Fibroblast of peridontal ligament (primary cell): ENCODE measurements at regions not wholly inside any gene's neighbourhood (a gene's known extent, or its start where the extent isn't known, plus 50 kb on each side); places are given as distances from the start of the nearest gene placed in this dataset.
"Not testable (repeated sequence)": the region's sequence is repeated elsewhere in the genome, so short reads cannot be mapped to it uniquely, and the experiment has no call there.

Source experiments
- DNase-seq: peaks from one replicate; pipeline ENCODE4 v3.0.0-alpha.2; 2010; ENCODE audit errors: extremely low read depth

- peak; percentile 87 for DNase-seq
These were observed 79.7 kb upstream of the IGFBP5 start for GRCh38 chr2:216775043-216775453.

GRCh38 chr2:216774620-216775019, 79.3 kb upstream of the IGFBP5 start:
- DNase-seq, result peak; percentile 91

GRCh38 chr2:216774180-216774579, 78.8 kb upstream of the IGFBP5 start:
- DNase-seq, result no peak

- no peak for DNase-seq
These were observed 77.7 kb upstream of the IGFBP5 start for GRCh38 chr2:216773072-216773471.

- peak; percentile 7 for DNase-seq
These were observed 75.4 kb upstream of the IGFBP5 start for GRCh38 chr2:216770717-216771116.

- DNase-seq, result no peak
These were observed 74.7 kb upstream of the IGFBP5 start for GRCh38 chr2:216770050-216770449.

- DNase-seq, result no peak
These were observed 74.3 kb upstream of the IGFBP5 start for GRCh38 chr2:216769626-216770025.

- DNase-seq, result no peak
These were observed 73.6 kb upstream of the IGFBP5 start for GRCh38 chr2:216768908-216769411.

GRCh38 chr2:216765761-216766262, 70.5 kb upstream of the IGFBP5 start:
- DNase-seq, result no peak

- DNase-seq, result no peak
These were observed 68.0 kb upstream of the IGFBP5 start for GRCh38 chr2:216763396-216763795.

GRCh38 chr2:216761809-216762208, 66.5 kb upstream of the IGFBP5 start:
- no peak for DNase-seq

- no peak for DNase-seq
These were observed 65.8 kb upstream of the IGFBP5 start for GRCh38 chr2:216761133-216761532.

- no peak for DNase-seq
These were observed 63.2 kb upstream of the IGFBP5 start for GRCh38 chr2:216758256-216759155.

GRCh38 chr2:216757532-216757931, 62.2 kb upstream of the IGFBP5 start:
- DNase-seq, result no peak

- no peak for DNase-seq
These were observed 61.1 kb upstream of the IGFBP5 start for GRCh38 chr2:216756435-216756834.

- no peak for DNase-seq
These were observed 59.5 kb upstream of the IGFBP5 start for GRCh38 chr2:216754812-216755211.

GRCh38 chr2:216754336-216754735, 59.0 kb upstream of the IGFBP5 start:
- no peak for DNase-seq

- peak; percentile 12 for DNase-seq
These were observed 57.6 kb upstream of the IGFBP5 start for GRCh38 chr2:216752855-216753505.

- not testable (repeated sequence) for DNase-seq
These were observed 55.4 kb upstream of the IGFBP5 start for GRCh38 chr2:216750750-216751149.

- DNase-seq, result not testable (repeated sequence)
These were observed 50.9 kb upstream of the IGFBP5 start for GRCh38 chr2:216746268-216746667.

GRCh38 chr2:216745453-216745852, 50.1 kb upstream of the IGFBP5 start:
- no peak for DNase-seq
